Uterus (tissue), 2 donors: ENCODE measurements at regions not wholly inside any gene's neighbourhood (a gene's known extent, or its start where the extent isn't known, plus 50 kb on each side); places are given as distances from the start of the nearest gene placed in this dataset.

Experiments used
- CTCF ChIP-seq, 4 experiments: fragments of 200-600 bp in 2 of 4; fragments of 450-650 bp in 2 of 4; sonication (generic) in 2 of 4; IDR thresholded peaks; one replicate each; pipeline ENCODE4 v1.5.1; 2016 to 2019; ENCODE audit warnings: antibody characterized with exemption in 4 of 4, mild to moderate bottlenecking in 2 of 4, moderate library complexity in 1 of 4
- POLR2A ChIP-seq, 2 donors: fragments of 450-650 bp; IDR thresholded peaks; one replicate each; pipeline ENCODE4 v1.6.1; 2016; ENCODE audit warnings: antibody characterized with exemption in 2 of 2, mild to moderate bottlenecking in 1 of 2, moderate library complexity in 1 of 2

GRCh38 chr5:176716320-176716719 is 69.0 kb downstream of the TSPAN17 start:
- TF ChIP-seq CTCF (IDR thresholded peaks at IDR 0.05): no peak
- TF ChIP-seq POLR2A (IDR thresholded peaks at IDR 0.05): no peak
